Progenitor cell of endocrine pancreas (in vitro differentiated cells): ENCODE measurements at regions not wholly inside any gene's neighbourhood (a gene's known extent, or its start where the extent isn't known, plus 50 kb on each side); places are given as distances from the start of the nearest gene placed in this dataset.

Experiments
- DNase-seq: peaks from one replicate; pipeline ENCODE4 v3.0.0; 2021; ENCODE audit warnings: low spot score; ENCODE audit not compliant: unreplicated experiment
- H3K27ac Mint-ChIP-seq: 2 replicates; pipeline ENCODE4 v1.8.0; 2021; ENCODE audit warnings: mild to moderate bottlenecking, moderate library complexity, mixed read lengths
- H3K27me3 Mint-ChIP-seq: 2 replicates; pipeline ENCODE4 v1.8.0; 2021; ENCODE audit warnings: mixed read lengths
- H3K36me3 Mint-ChIP-seq: 2 replicates; pipeline ENCODE4 v1.8.0; 2022; ENCODE audit warnings: mixed read lengths; ENCODE audit not compliant: insufficient read depth
- H3K4me1 Mint-ChIP-seq: 2 replicates; pipeline ENCODE4 v1.8.0; 2021; ENCODE audit warnings: low read depth, mixed read lengths
- H3K4me3 Mint-ChIP-seq: 2 replicates; pipeline ENCODE4 v1.8.0; 2021; ENCODE audit warnings: low read depth, mild to moderate bottlenecking, moderate library complexity, mixed read lengths
- H3K9me3 Mint-ChIP-seq: 2 replicates; pipeline ENCODE4 v1.8.0; 2021; ENCODE audit warnings: low read depth, mixed read lengths
- TF ChIP-seq, protein P1 (sequence below): fragments of 200-600 bp; sonication (generic); IDR thresholded peaks from one replicate; pipeline ENCODE4 v1.5.0; 2021; ENCODE audit warnings: antibody characterized with exemption, mild to moderate bottlenecking; ENCODE audit not compliant: unreplicated experiment

DNA sequence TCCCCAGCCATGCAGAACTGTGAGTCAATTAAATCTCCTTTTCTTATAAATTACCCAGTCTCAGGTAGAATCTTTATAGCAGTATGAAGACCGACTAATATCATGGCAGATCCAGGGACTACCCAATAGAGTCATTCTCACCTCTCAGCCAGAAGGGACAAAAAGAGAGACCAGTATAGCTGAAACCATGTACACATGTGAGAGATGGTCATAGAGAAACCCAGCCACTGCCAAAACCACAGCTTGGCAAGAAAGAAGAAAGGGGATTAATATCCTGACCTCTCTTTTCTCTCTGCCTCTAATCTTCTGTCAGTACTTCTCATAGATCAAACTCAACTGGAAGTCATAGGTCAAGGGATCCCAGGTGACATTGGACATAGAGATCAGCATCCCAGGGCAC lies 109.8 kb downstream of the CCDC34 start:
- Mint-ChIP-seq H3K36me3 (no peaks in the 10 kb centered on the region), H3K27me3 (no peaks in the 10 kb centered on the region), H3K9me3 (peaks cover 5% of the 10 kb centered on the region), H3K4me3 (no peak overlapping the region), H3K27ac (no peak overlapping the region), H3K4me1 (no peaks in the 10 kb centered on the region)
- no peak for DNase-seq
- TF ChIP-seq, protein P1, sequence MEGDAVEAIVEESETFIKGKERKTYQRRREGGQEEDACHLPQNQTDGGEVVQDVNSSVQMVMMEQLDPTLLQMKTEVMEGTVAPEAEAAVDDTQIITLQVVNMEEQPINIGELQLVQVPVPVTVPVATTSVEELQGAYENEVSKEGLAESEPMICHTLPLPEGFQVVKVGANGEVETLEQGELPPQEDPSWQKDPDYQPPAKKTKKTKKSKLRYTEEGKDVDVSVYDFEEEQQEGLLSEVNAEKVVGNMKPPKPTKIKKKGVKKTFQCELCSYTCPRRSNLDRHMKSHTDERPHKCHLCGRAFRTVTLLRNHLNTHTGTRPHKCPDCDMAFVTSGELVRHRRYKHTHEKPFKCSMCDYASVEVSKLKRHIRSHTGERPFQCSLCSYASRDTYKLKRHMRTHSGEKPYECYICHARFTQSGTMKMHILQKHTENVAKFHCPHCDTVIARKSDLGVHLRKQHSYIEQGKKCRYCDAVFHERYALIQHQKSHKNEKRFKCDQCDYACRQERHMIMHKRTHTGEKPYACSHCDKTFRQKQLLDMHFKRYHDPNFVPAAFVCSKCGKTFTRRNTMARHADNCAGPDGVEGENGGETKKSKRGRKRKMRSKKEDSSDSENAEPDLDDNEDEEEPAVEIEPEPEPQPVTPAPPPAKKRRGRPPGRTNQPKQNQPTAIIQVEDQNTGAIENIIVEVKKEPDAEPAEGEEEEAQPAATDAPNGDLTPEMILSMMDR = no peak

DNA sequence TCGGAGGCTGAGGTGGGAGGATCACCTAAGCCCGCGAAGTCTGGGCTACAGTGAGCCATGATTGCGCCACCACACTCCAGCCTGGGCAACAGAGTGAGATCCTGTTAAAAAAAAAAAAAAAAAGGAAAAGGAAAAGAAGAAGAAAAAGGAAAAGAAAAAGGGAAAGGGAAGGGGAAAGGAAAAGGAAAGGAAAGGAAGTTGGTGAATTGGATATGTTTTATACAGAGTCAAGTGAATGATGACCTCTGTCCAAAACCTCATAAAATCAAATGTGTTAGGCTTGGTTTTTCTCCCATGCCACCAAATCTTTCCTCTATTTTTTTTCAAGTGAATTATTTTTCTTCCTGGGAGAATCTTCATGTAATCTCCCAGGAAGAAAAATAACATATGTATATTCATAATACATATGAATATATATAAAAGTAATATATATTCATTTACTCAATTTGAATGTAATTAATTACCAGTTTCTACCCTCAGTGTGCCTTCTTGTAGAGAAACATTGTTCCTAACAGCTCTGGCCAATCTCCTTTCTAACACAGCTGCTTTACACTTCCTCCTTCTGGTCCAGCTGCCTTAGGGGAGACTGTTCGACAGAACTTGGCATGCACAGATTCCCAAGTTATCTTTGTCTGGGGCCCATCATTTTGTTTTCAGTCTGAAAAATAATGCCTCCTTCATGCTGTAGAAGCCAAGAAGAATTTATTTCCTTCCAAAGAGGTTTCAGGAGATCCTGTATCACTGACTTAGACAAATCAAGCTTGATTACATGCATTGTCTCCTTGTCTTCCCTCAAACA lies 111.9 kb downstream of the CCDC34 start:
- Mint-ChIP-seq H3K9me3 (peaks cover 5% of the 10 kb centered on the region), H3K27me3 (no peaks in the 10 kb centered on the region), H3K4me3 (no peak overlapping the region), H3K27ac (no peak overlapping the region), H3K36me3 (no peaks in the 10 kb centered on the region), H3K4me1 (no peaks in the 10 kb centered on the region)
- no peak for DNase-seq
- TF ChIP-seq, protein P1 = no peak

DNA sequence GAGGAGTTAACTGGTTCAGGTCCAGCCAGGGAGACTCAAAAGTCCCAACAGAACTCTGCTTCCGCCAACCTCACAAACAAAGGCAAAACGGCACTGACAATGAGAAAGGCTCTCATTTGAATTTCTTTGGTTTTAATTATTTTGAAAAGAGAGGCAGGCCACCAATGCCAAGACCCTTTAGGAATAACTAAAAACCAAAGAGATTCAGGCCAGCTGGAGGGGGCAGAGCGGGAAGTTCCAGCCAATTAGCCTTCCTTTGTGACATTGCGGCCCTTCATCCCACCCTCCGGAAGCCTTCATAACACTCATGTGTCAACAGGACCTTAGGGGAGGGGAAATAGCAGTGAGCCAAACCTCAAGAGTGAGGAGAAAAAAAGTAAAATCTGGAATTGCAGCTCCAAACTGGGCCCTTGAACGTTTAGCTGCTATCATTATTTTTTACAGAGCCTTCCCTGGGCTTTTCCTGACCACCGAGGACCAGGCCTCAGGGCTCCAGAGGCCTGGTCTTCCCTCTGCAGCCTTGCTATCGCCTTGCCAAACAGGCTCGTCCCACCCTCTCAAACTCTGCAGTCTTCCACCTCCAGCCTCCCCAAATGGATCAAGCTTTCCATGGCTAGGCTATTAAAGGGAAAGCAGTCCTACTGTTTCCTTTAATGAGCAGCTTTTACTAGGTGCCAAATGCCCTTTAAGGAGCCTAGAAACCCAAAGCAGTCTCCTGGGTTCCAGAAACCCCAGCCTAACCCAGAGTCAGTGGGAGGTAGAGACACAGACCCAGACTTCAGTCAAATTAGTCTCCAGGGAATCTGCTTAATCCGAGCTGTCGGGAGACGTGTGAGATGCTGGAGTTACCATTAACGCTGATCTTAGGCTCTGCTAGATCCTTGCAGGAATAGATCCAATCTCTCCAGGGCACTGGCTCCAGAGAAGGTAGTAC lies 114.2 kb downstream of the CCDC34 start:
- H3K36me3 Mint-ChIP-seq = no peaks in the 10 kb centered on the region
- H3K27ac Mint-ChIP-seq = no peak overlapping the region
- DNase-seq = no peak
- no peaks in the 10 kb centered on the region for H3K27me3 Mint-ChIP-seq
- no peaks in the 10 kb centered on the region for H3K4me1 Mint-ChIP-seq
- TF ChIP-seq, protein P1 = no peak
- no peak overlapping the region for H3K4me3 Mint-ChIP-seq
- no peaks in the 10 kb centered on the region for H3K9me3 Mint-ChIP-seq

DNA sequence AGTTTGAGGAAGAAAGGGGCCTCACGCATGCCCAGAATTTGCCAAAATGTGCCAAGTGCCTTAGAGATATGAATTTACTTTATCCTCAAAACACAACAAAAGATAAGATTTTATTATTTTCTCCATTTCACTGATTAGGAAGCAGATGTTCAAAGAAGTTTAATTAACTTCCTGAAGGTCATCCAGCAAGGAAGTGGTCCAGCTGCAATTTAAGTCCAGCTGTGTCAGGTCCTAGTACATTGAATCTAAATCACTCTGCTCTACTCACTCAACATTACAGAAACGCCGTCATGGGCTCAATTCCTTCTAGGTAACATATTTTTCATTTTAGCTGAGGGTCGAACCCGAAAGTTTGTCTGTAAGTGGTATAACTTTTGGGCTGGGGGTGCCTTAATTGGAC lies 115.4 kb downstream of the CCDC34 start:
- Mint-ChIP-seq H3K36me3 (no peaks in the 10 kb centered on the region), H3K27me3 (no peaks in the 10 kb centered on the region), H3K27ac (no peak overlapping the region), H3K9me3 (no peaks in the 10 kb centered on the region), H3K4me3 (no peak overlapping the region), H3K4me1 (no peaks in the 10 kb centered on the region)
- DNase-seq = no peak
- TF ChIP-seq, protein P1 = no peak

DNA sequence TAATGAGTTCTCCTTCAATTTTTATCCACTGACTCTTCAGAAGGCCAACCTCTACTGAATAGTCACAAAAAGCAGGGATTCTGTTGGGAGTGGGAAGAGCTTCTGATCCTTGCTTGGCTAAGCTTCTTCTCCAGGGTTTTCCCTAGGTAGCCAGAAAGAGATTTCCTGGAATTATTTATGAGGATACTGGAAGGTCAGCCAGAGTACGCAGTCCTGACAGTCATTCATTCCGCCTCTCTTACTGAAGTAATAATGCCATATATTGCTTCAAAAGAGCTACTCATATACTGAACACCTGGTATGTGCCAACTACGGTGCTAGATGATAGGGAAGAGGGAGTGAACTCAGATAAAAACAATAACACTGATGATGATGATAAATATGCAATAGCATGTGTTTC lies 116.1 kb downstream of the CCDC34 start:
- no peak overlapping the region for H3K27ac Mint-ChIP-seq
- no peaks in the 10 kb centered on the region for H3K9me3 Mint-ChIP-seq
- DNase-seq = no peak
- TF ChIP-seq, protein P1 = no peak
- H3K4me1 Mint-ChIP-seq = no peaks in the 10 kb centered on the region
- H3K4me3 Mint-ChIP-seq = no peak overlapping the region
- no peaks in the 10 kb centered on the region for H3K36me3 Mint-ChIP-seq
- no peaks in the 10 kb centered on the region for H3K27me3 Mint-ChIP-seq
